ENCODE measurements at regions not wholly inside any gene's neighbourhood (a gene's known extent, or its start where the extent isn't known, plus 50 kb on each side); places are given as distances from the start of the nearest gene placed in this dataset.
"Not testable (repeated sequence)": the region's sequence is repeated elsewhere in the genome, so short reads cannot be mapped to it uniquely, and the experiment has no call there.

GRCh38 chr14:56351861-56352260 is 227.7 kb upstream of the TMEM260 start:
- no peak for DNase-seq

DNA sequence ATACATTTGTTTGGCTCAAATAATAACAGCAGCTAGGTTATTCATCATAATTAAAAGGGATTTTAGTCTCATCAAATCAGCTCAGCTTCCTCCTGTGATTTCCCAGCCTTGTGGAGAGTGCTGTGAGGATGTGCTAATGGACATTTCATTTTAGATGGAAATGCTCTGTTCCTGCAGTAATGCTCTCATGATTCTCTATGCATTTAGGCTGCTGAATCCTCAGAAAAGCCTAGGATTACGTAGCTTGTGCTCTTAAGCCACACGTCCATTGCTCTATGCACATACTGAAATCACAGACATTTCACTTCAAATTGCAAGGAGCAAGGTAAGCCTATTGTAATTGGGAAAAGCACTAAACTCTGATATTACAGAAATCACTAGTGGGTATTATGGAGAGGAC is 226.6 kb upstream of the TMEM260 start:
- DNase-seq = no peak

GRCh38 chr14:56357428-56357827 is 222.2 kb upstream of the TMEM260 start:
- no peak for DNase-seq

- DNase-seq = no peak
Observed at GRCh38 chr14:56358275-56358674, 221.3 kb upstream of the TMEM260 start.

DNA sequence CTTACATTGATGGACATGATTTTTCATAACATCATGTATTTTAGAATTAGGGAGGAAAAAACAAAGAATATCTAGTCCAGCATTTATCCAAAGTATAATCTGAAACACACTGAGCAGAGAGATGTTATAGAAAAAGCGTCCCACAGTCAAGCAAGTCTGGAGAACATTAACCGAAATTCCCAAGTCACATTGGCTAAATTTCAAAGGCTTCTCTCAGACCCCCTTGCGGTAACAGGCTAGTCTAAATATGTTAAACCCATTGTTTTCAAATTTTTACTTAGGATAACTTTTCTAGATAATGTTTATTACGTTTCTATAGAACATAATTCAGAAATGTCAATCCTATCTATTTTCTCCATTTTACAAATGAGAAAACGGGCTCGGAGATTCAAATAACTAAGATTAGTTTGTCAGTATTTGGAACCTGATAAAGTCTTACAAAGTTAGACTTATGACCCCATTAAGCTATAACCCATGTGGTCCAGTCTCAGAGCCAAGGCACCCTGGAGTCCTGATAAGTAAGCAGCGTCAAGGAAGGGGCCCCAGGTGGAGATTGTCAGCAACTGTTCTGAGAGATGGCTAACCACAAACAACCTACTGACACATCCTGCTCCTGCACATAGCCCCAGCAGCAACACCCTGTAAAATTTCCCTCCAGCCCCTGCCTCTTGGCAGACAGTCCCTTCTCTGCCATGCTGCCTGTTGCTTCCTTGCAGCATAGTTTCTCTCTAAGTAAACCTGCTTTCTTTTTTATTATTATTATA is 220.6 kb upstream of the TMEM260 start:
- DNase-seq = no peak

DNA sequence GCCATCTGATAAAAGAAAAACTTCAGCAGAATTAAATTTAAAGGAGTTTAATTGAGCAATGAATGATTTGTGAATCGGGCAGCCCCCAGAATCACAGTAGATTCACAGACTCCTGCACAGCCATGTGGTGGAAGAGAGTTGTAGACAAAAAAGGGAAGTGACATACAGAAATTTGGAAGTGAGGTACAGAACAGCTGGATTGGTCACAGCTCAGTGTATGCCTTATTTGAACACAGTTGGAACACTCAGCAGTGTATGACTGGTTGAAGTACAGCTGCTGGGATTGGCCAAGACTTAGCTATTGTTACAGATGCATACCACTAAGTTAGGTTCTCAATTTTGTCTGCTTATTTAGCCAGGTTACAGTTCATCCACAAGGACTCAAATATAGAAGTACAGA is 213.9 kb upstream of the TMEM260 start:
- DNase-seq = not testable (repeated sequence)

DNA sequence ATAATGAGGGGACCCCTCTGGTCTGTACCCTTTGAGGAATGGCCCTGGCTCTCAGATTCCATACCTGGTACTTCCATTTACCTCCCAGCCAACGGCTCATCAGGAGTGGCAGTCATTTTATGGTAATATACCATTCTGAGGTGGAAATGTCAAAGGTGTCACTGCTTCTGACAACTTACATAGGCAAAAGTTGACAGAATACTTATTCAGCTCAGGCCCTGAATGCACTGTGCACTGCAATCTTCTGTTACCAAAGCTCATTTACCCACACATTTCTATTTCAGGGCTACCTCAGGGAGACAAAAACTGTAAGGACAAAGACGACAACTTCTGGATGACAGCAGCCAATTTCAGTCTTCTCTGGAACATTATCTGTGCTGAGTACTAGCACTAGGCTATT is 212.2 kb upstream of the TMEM260 start:
- DNase-seq = no peak

- DNase-seq = no peak
Observed at GRCh38 chr14:56371737-56372136, 207.9 kb upstream of the TMEM260 start.

DNA sequence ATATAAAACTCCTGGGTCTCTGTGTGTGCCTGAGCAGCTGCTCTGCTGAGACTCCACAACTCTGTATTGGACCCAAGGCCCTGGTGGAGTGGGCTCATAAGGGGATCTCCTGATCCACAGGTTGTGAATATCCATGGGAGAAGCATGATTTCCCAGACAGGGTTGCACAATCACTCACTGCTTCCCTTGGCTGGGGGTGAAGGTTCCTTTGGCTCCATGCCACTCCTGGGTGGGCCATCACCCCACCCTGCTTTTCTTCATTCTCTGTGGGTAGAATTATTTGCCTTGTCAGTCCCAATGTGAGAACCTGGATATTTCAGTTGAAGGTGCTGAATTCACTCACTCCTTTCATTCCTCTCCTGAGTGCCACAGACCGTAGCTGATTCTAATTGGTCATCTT is 205.2 kb upstream of the TMEM260 start:
- no peak for DNase-seq

DNA sequence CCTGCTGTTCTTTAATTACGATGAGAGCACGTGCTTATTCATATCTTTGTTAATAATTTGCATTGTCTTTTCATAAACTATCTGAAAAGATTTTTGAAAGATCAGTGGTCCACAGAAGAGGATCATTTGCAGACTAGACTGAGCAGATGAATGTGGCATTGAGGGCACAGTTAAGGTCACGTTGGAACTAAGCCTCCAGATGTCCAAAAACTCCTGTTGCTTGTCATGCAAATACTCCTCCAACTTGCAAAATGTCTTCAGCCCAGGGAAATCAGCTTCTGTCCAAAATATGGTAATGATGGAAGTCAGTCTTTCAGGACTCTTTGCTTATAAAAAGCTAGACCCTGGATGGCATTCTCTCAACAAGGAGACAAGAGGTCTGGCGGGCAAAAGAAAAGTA is 201.6 kb upstream of the TMEM260 start:
- no peak for DNase-seq

- no peak for DNase-seq
Observed at GRCh38 chr14:56378475-56378877, 201.1 kb upstream of the TMEM260 start.

- DNase-seq = no peak
Observed at GRCh38 chr14:56379956-56380355, 199.6 kb upstream of the TMEM260 start.

GRCh38 chr14:56386024-56386423 is 193.6 kb upstream of the TMEM260 start:
- no peak for DNase-seq

- no peak for DNase-seq
Observed at GRCh38 chr14:56390859-56391258, 188.7 kb upstream of the TMEM260 start.

DNA sequence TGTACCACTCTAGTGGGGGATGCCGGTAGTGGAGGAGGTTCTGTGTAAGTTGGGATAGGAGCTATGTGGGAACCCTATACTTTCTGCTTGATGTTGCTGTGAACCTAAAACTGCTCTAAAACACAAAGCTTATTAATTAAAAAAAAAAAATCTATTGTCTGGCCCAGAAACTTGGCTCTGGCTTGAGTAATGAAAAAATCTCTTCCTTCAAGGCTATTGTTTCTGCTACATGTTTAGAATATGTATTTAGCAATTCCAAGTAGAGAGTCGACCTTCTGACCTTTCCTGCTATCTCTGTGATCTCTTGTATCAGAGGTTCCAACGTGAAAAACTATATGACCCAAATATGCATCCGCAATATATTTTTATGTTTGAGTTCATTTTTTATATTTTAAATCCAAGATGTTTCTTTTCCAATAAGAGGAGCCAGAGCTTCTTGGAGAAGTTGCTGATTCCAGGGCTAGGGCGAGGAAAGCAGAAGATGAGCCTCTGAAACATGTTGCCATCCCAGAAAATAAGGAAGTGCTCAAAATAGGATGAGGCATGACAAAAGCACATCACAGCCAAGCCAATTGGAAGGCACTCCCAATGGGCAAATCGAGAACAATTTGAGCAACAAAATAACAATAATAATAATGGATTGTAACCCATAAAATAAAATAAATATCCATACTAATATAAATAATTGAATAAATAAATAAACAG is 184.6 kb upstream of the TMEM260 start:
- no peak for DNase-seq

DNA sequence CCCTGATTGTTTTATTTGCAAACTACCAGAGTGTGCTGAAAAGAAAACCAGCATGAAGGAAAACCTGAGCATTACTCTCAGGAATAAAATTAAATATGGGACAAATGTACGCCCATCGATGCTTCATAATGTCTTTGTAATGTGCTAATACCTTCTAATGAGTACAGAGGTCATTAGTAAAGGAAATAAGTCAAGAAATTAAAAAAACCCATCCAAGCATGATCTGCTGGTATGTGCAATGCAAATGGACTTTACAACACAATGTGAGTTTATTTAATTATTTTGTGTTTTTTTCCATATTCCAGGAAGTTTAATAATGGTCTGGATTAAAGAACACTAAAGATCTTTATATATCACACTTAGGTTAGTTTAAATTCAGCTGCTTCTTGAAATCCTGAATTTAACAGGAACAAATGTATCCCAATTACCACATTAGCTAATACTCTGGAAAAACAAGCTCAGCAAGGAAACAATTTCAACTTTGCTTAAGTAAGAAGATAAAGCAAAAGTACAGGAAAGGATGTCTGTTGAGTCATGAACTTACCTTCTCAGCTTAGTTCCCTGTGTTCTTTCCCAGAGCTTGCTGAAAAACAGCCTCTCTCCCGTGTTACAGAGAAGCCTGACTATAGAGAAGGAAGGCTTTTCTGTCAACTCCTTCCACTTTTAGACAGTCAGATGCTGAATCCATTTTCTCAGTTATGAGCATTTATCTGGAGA is 179.3 kb upstream of the TMEM260 start:
- DNase-seq = no peak

DNA sequence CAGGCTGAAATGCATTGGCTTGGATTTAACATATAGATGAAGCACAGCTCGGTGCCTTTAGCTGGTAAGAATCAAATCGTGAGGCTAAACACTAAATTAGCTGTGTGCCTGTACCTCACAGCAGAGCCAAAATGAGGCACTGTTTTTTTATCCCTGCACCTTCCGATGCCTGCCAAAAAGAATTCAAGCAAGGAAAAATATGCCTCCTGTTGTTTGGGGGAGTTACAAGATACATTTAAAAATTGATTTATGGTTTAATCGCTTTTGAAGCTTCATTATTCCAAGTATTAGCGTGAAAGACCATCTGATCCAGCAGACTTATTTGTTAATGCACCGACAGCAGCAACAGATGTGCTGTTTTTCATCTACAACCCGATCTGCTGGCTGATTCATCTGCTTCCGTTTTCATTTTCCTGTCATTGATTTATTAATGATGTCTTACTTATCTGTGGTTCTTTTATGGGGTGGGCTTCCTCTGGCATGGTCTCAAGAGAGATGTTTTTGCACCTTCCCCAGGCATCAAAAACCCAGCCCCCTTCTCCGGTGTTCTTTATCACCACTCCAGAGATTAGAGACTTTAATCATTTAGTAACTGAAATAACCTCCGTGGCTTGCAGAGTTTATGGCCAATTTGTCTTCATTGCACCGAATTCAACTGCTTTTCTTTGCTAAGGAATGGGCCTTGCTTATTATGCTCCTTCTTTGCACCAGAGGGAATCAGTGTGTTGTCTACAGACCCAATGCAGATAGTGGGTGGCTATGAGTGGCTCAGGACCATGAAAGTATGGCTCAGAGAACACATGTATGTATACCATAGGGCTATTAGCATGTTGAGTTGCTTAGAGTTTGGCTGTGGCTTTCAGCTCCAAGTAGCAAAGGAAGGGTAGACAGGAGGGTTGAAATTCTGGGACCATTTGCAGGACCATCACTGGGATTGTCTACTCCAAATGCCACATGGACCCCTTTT is 166.8 kb upstream of the TMEM260 start:
- DNase-seq = no peak

DNA sequence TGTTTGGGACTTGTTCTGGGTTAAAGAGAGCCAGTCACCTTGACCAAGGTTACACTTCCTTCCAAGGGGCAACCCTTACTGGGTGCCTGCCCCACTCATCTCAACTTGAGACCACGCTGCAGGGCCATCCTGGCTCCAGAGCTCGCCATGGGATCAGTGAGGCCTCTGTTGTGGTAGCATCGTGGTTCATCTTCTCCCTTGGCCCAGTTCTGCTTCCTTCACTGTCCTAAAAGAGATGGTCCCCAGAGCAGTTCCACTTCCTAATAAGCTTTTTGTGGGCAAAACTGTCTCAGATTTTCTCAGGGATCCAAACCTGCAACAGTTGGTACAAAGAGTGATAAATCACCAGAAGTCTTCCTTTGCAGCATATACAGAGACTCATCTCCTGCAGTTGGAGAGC is 165.9 kb upstream of the TMEM260 start:
- DNase-seq = no peak

- no peak for DNase-seq
Observed at GRCh38 chr14:56414236-56414635, 165.4 kb upstream of the TMEM260 start.

DNA sequence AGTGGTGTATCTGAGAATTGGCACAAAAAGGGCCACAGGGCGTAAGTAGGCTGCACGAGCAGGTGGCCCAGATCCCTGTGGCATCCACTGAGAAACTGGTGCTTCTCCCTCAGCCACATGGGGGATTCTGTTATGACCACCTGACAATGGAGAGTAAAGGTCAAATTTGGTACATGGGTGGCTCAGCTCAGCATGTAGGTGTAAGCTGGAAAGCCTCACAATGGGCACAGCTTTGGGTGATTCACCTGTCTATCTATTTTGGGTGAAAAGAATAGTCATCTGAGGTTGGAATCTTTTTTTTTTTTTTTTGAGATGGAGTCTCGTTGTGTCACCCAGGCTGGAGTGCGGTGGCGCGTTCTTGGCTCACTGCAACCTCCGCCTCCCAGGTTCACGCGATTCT is 163.4 kb upstream of the TMEM260 start:
- DNase-seq = no peak

DNA sequence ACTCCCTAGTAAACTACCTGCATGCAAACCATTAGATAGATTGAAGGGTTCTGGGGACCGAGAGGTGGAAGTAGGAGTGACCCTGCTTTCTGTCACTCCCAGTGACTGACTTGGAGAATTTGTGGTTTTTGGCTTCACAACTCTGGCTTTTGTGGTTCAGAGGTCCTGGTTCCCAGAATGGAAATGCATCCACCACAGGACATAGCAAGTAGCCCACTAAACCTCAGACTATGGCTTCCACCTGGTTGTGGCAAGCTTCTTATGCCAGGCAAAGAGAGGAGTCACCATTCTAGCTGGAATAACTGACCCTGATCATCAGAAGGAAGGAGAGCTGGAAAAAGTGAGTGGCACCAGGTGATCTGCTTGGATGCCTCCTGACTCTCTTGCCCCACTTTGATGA is 162.4 kb upstream of the TMEM260 start:
- no peak for DNase-seq

DNA sequence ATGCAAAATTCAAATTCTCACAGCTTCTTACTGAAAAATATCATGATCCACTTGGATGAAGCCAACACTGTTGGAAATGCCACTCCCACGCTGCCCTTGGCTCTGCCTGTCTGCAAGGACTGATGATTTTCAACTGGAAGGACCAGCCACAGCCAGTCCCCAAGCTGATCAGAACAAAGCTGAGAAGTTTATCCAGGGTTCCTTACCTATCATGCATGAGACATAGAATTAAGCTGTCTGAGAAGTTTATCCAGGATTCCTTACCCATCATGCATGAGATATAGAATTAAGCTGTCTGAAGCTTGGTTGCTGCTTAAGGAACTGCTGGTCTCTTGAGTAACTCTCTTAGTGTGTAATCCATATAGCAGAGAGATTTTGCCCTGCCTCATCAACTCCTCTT is 159.8 kb upstream of the TMEM260 start:
- no peak for DNase-seq

DNA sequence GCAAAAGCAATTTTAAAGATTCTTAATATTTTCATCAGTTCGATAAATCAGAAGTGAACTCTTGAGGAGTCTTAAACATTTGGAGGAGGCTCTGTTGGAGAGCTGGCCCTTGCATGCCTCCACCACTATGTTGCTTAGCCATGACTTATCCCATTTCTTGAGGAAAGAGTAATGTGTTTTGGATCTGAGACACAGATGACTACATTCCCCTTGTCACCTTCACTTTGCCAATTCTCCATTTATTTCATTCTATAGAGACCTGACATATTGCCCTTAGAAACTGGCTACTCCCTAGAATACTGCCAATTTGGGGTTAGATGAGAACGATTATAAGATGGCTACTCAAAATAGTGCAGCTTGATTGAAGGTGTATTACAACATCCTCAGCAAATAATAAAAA is 157.4 kb upstream of the TMEM260 start:
- DNase-seq = no peak

Measured in DMS 273 treated with DMSO at 0.1 percent for 48 hours (cell line).